C4-2B (cell line): ENCODE measurements at regions not wholly inside any gene's neighbourhood (a gene's known extent, or its start where the extent isn't known, plus 50 kb on each side); places are given as distances from the start of the nearest gene placed in this dataset.

ENCODE experiments used
- H3K27ac ChIP-seq: fragments of 450-650 bp; 2 replicates; pipeline ENCODE4 v1.5.1; 2017
- ZFX ChIP-seq: fragments of 450-650 bp; IDR thresholded peaks from 2 replicates; pipeline ENCODE4 v1.6.1; 2017
- TF ChIP-seq, protein P1 (sequence below): fragments of 450-650 bp; conservative IDR thresholded peaks from 2 replicates; pipeline ENCODE4 v1.5.1; 2017; ENCODE audit warnings: mild to moderate bottlenecking

- H3K27ac ChIP-seq, result no peak overlapping the region
- TF ChIP-seq, protein P1, sequence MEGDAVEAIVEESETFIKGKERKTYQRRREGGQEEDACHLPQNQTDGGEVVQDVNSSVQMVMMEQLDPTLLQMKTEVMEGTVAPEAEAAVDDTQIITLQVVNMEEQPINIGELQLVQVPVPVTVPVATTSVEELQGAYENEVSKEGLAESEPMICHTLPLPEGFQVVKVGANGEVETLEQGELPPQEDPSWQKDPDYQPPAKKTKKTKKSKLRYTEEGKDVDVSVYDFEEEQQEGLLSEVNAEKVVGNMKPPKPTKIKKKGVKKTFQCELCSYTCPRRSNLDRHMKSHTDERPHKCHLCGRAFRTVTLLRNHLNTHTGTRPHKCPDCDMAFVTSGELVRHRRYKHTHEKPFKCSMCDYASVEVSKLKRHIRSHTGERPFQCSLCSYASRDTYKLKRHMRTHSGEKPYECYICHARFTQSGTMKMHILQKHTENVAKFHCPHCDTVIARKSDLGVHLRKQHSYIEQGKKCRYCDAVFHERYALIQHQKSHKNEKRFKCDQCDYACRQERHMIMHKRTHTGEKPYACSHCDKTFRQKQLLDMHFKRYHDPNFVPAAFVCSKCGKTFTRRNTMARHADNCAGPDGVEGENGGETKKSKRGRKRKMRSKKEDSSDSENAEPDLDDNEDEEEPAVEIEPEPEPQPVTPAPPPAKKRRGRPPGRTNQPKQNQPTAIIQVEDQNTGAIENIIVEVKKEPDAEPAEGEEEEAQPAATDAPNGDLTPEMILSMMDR, result no peak
- no peak for TF ChIP-seq ZFX
These were observed 191.6 kb downstream of the TENT4A start for GRCh38 chr5:6904860-6905259.

GRCh38 chr5:6905423-6905822 is 192.2 kb downstream of the TENT4A start:
- no peak overlapping the region for H3K27ac ChIP-seq
- TF ChIP-seq ZFX, result no peak

DNA sequence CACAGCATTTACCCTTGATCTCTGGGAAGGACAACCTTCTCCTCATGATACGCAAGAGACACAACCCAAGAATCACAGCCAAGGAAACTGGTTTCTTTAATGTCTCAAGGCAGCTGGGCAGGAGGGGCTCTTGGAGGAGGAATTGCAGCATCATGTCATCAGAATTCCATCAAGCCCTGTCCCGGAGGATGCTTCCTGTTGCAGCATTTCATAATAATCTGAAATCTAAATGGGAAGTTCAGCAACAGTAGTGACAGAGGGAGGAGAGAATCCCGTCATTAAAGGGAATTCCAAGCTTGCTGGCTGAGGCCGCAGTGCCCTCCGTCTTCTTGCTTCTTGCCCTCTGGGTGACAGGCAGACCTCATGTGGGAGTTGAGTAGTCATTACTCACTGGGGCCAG is 192.7 kb downstream of the TENT4A start:
- H3K27ac ChIP-seq, result no peak overlapping the region
- TF ChIP-seq, protein P1, result no peak

GRCh38 chr5:6907320-6907918 is 194.2 kb downstream of the TENT4A start:
- no peak overlapping the region for H3K27ac ChIP-seq

GRCh38 chr5:6909901-6910300 is 196.7 kb downstream of the TENT4A start:
- no peak overlapping the region for H3K27ac ChIP-seq
- no peak for TF ChIP-seq ZFX
- TF ChIP-seq, protein P1, result no peak

More at GRCh38 chr5:6907320-6907918, 194.2 kb downstream of the TENT4A start:
- TF ChIP-seq, protein P1, result no peak
- TF ChIP-seq ZFX, result no peak

DNA sequence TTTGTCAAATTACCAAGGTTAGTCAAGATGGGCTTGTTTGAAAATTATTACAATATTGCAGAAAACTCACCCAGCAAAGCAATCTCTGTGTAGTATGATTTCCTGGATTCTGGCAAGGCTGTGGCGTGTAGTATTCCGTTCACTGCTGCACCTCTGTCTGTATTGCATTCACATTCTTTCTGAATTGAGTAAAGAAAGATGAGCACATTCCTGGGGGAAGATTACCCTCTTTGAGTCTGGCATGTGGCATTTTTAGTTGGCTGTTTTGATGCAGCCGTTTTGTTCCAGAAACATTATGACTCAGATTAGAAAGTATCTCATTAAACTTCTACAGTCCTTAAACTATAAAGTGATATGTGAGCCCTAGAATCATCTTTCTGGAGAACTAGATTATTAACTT is 197.7 kb downstream of the TENT4A start:
- TF ChIP-seq, protein P1, result no peak
- TF ChIP-seq ZFX, result no peak
- no peak overlapping the region for H3K27ac ChIP-seq

- no peak overlapping the region for H3K27ac ChIP-seq
- TF ChIP-seq ZFX, result no peak
- TF ChIP-seq, protein P1, result no peak
These were observed 201.1 kb downstream of the TENT4A start for GRCh38 chr5:6914347-6914746.

- TF ChIP-seq ZFX, result no peak
- TF ChIP-seq, protein P1, result no peak
- H3K27ac ChIP-seq, result no peak overlapping the region
These were observed 202.3 kb downstream of the TENT4A start for GRCh38 chr5:6915574-6915973.
